HG03103 (cell line): ENCODE measurements at regions not wholly inside any gene's neighbourhood (a gene's known extent, or its start where the extent isn't known, plus 50 kb on each side); places are given as distances from the start of the nearest gene placed in this dataset.

Source experiments
- ATAC-seq: cut with Tn5 transposase; IDR thresholded peaks from one replicate; pipeline ENCODE4 v1.9.1; 2021; ENCODE audit warnings: low read depth; ENCODE audit not compliant: unreplicated experiment

- ATAC-seq: no peak
Observed at GRCh38 chr17:72439893-72440502, 319.2 kb downstream of the SOX9 start.

GRCh38 chr17:72440961-72441360 lies 320.1 kb downstream of the SOX9 start:
- no peak for ATAC-seq

- ATAC-seq: no peak
Observed at GRCh38 chr17:72441909-72442308, 321.1 kb downstream of the SOX9 start.

GRCh38 chr17:72444517-72445054 lies 323.8 kb downstream of the SOX9 start:
- no peak for ATAC-seq

GRCh38 chr17:72445055-72445991 lies 324.5 kb downstream of the SOX9 start:
- no peak for ATAC-seq

- ATAC-seq: no peak
Observed at GRCh38 chr17:72446118-72446517, 325.3 kb downstream of the SOX9 start.

- ATAC-seq: no peak
Observed at GRCh38 chr17:72446525-72447250, 325.9 kb downstream of the SOX9 start.

- ATAC-seq: no peak
Observed at GRCh38 chr17:72447251-72447640, 326.4 kb downstream of the SOX9 start.

GRCh38 chr17:72448019-72448418 lies 327.2 kb downstream of the SOX9 start:
- no peak for ATAC-seq

- peak; percentile 54 for ATAC-seq
Observed at GRCh38 chr17:72452286-72453173, 331.7 kb downstream of the SOX9 start.

GRCh38 chr17:72454342-72454741 lies 333.5 kb downstream of the SOX9 start:
- ATAC-seq: no peak

- no peak for ATAC-seq
Observed at GRCh38 chr17:72455562-72455961, 334.7 kb downstream of the SOX9 start.

- no peak for ATAC-seq
Observed at GRCh38 chr17:72456075-72456474, 335.3 kb downstream of the SOX9 start.

GRCh38 chr17:72457712-72458111 lies 336.9 kb downstream of the SOX9 start:
- ATAC-seq: no peak

GRCh38 chr17:72458301-72458700 lies 337.5 kb downstream of the SOX9 start:
- no peak for ATAC-seq

GRCh38 chr17:72460711-72461110 lies 339.9 kb downstream of the SOX9 start:
- no peak for ATAC-seq

- no peak for ATAC-seq
Observed at GRCh38 chr17:72461757-72462156, 340.9 kb downstream of the SOX9 start.

GRCh38 chr17:72462407-72462806 lies 341.6 kb downstream of the SOX9 start:
- no peak for ATAC-seq

- no peak for ATAC-seq
Observed at GRCh38 chr17:72462814-72463213, 342.0 kb downstream of the SOX9 start.
